Activated B cell treated with CpG ODN at 0.5 μM for 24 hours (primary cell): ENCODE measurements at regions not wholly inside any gene's neighbourhood (a gene's known extent, or its start where the extent isn't known, plus 50 kb on each side); places are given as distances from the start of the nearest gene placed in this dataset.
"Not testable (repeated sequence)": the region's sequence is repeated elsewhere in the genome, so short reads cannot be mapped to it uniquely, and the experiment has no call there.

Source experiments
- ATAC-seq: fragments of 200-7000 bp; cut with Tn5 transposase; one replicate; pipeline ENCODE4 v1.10.0; 2021; ENCODE audit warnings: low read depth, mild to moderate bottlenecking, moderate library complexity
- CTCF ChIA-PET: fragments of 350-600 bp; sonication (Branson Sonifier 250); formaldehyde crosslinking; loops from one replicate; lab custom pipeline; 2021; ENCODE audit warnings: antibody characterized with exemption; lab: Charles Lee
- POLR2A ChIA-PET: fragments of 350-600 bp; sonication (Branson Sonifier 250); formaldehyde crosslinking; loops from one replicate; lab custom pipeline; 2021; ENCODE audit warnings: antibody characterized with exemption; lab: Charles Lee
- DNase-seq: peaks from one replicate; pipeline ENCODE4 v3.0.0; 2022
- H3K27ac Mint-ChIP-seq: one replicate; pipeline ENCODE4 v1.8.0; 2020; ENCODE audit warnings: mixed read lengths
- H3K27me3 Mint-ChIP-seq: one replicate; pipeline ENCODE4 v1.8.0; 2021; ENCODE audit warnings: mixed read lengths
- H3K36me3 Mint-ChIP-seq: one replicate; pipeline ENCODE4 v1.8.0; 2021; ENCODE audit warnings: low read depth, mixed read lengths
- H3K4me1 Mint-ChIP-seq: one replicate; pipeline ENCODE4 v1.8.0; 2021; ENCODE audit warnings: mixed read lengths
- H3K4me3 Mint-ChIP-seq: one replicate; pipeline ENCODE4 v1.8.0; 2020; ENCODE audit warnings: mild to moderate bottlenecking, mixed read lengths
- H3K9me3 Mint-ChIP-seq: one replicate; pipeline ENCODE4 v1.8.0; 2020; ENCODE audit warnings: mixed read lengths
- intact Hi-C: fragments of 100-400 bp; cut with micrococcal nuclease; formaldehyde crosslinking; loops from one replicate; pipeline ENCODE4 v1.15.1; 2024
- TF ChIP-seq, protein P1 (sequence below): fragments of 200-600 bp; IDR thresholded peaks from one replicate; pipeline ENCODE4 v1.8.0; 2022; ENCODE audit warnings: antibody characterized with exemption, mild to moderate bottlenecking

DNA sequence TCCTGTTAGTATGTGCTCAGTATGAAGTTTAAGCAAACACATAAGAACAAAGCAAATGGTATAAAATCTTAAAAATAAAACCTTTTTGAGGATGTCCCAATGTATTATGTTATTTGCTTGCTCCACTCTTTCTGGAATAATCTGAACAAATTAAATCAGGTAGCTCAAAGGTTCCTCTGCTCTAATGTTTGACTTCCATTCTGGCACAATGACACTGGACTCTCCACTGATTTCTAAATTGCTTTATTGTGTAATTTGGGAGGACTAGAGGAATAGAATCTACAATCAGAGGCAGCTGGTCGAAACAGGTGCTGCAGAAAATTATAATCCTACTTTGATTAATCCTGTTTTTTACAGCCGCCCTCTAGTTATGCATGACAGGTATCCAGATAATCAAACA is 523.7 kb upstream of the FOXG1 start:
- DNase-seq = no peak
- H3K27me3 Mint-ChIP-seq = no peaks in the 10 kb centered on the region

DNA sequence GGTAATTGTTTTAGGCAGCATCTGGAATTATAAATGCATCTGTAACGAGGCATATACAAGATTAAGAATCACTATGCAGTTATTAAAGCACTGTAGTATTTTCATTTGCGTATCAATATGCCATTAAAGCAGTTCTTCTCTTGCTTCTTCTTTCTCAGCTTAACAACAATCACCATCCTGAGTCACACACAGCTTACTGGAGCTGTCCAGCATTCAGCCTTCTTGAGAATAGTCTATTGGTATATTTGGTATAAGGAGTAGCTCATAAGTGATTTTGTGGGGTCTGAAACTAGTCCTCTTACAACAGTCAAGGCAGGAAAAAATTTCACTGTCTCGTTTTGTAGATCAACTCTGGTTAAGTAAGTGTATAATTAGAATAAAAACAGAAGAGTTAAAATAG is 523.0 kb upstream of the FOXG1 start:
- H3K36me3 Mint-ChIP-seq = no peaks in the 10 kb centered on the region
- H3K27ac Mint-ChIP-seq = no peak overlapping the region
- CTCF ChIA-PET = no interaction called here
- H3K27me3 Mint-ChIP-seq = no peaks in the 10 kb centered on the region
- POLR2A ChIA-PET = no interaction called here
- H3K4me3 Mint-ChIP-seq = no peak overlapping the region
- H3K9me3 Mint-ChIP-seq = peaks cover 8% of the 10 kb centered on the region
- H3K4me1 Mint-ChIP-seq = no peaks in the 10 kb centered on the region
- ATAC-seq (no peak), DNase-seq (no peak)
- TF ChIP-seq, protein P1, sequence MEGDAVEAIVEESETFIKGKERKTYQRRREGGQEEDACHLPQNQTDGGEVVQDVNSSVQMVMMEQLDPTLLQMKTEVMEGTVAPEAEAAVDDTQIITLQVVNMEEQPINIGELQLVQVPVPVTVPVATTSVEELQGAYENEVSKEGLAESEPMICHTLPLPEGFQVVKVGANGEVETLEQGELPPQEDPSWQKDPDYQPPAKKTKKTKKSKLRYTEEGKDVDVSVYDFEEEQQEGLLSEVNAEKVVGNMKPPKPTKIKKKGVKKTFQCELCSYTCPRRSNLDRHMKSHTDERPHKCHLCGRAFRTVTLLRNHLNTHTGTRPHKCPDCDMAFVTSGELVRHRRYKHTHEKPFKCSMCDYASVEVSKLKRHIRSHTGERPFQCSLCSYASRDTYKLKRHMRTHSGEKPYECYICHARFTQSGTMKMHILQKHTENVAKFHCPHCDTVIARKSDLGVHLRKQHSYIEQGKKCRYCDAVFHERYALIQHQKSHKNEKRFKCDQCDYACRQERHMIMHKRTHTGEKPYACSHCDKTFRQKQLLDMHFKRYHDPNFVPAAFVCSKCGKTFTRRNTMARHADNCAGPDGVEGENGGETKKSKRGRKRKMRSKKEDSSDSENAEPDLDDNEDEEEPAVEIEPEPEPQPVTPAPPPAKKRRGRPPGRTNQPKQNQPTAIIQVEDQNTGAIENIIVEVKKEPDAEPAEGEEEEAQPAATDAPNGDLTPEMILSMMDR = no peak
- intact Hi-C loops = no loop called here

More for the DNA sequence above, 523.7 kb upstream of the FOXG1 start:
- intact Hi-C loops = no loop called here
- Mint-ChIP-seq H3K36me3 (no peaks in the 10 kb centered on the region), H3K9me3 (peaks cover 12% of the 10 kb centered on the region), H3K27ac (no peak overlapping the region), H3K4me1 (no peaks in the 10 kb centered on the region), H3K4me3 (no peak overlapping the region)
- ATAC-seq = no peak
- TF ChIP-seq, protein P1 = no peak
- ChIA-PET POLR2A (no interaction called here), CTCF (no interaction called here)

DNA sequence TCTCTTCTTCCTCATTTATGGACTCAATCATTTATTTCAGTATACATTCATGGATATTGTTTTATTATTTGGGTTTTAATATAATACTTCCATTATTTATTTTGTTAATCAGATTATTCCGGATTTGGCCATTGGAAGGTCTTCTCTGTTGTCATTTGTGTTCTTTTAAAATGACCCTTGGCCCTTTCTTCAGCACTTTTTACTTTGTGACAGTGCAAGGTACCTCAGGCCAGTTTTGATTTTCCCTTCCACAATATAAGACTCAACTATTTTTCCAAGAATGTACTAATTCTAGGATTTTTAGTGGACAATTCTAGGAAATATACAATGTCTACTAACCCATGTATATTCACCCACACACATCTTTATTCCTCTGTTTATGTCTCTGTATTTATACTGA is 521.4 kb upstream of the FOXG1 start:
- ChIA-PET CTCF (no interaction called here), POLR2A (no interaction called here)
- H3K36me3 Mint-ChIP-seq = no peaks in the 10 kb centered on the region
- no peak overlapping the region for H3K27ac Mint-ChIP-seq
- no peak overlapping the region for H3K4me3 Mint-ChIP-seq
- no peaks in the 10 kb centered on the region for H3K4me1 Mint-ChIP-seq
- intact Hi-C loops = no loop called here
- H3K9me3 Mint-ChIP-seq = peaks cover 4% of the 10 kb centered on the region
- TF ChIP-seq, protein P1 = no peak
- H3K27me3 Mint-ChIP-seq = no peaks in the 10 kb centered on the region
- ATAC-seq = no peak
- no peak for DNase-seq

DNA sequence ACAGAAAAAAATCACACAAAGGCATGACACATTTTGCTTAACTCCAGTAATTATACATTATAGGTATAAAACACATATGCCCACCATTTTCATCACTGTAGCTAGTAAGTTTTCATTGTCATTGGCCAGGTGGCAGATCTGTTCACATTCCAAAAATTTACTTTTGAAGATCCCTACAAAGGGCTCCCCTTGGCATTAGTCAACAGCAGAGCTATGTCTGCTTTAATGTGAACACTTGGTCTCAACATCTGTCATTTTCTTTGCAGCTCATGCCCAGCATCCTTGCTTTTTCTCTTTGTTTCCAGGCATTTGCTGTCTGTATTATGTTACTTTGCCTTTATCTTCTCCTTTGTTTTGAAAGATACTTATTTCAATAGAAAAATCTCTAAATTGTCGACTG is 519.1 kb upstream of the FOXG1 start:
- DNase-seq (no peak), ATAC-seq (no peak)
- intact Hi-C loops = no loop called here
- H3K4me1 Mint-ChIP-seq = no peaks in the 10 kb centered on the region
- no peak overlapping the region for H3K27ac Mint-ChIP-seq
- peaks cover 4% of the 10 kb centered on the region for H3K9me3 Mint-ChIP-seq
- TF ChIP-seq, protein P1 = no peak
- H3K27me3 Mint-ChIP-seq = no peaks in the 10 kb centered on the region
- no peaks in the 10 kb centered on the region for H3K36me3 Mint-ChIP-seq
- H3K4me3 Mint-ChIP-seq = no peak overlapping the region
- POLR2A ChIA-PET = no interaction called here
- CTCF ChIA-PET = no interaction called here

DNA sequence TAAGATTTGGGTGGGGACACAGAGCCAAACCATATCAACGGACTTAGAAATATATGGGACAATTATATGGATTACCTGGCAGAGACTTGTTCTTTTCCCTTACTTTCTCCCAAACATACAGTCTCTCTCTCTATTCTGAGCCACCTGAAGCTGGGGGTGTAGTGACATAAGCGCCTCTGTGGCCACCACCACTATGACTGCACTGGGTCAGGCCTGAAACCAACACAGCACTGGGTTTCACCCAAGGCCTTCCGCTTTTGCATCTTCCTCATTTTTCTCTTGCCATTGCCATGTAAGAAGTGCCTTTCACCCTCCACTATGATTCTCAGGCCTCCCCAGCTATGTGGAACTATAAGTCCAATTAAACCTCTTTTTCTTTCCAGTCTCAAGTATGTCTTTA is 514.5 kb upstream of the FOXG1 start:
- intact Hi-C loops, H3K27me3 Mint-ChIP-seq, CTCF ChIA-PET, H3K4me1 Mint-ChIP-seq, H3K4me3 Mint-ChIP-seq, H3K27ac Mint-ChIP-seq, H3K9me3 Mint-ChIP-seq, POLR2A ChIA-PET, H3K36me3 Mint-ChIP-seq, DNase-seq, ATAC-seq: not testable (repeated sequence)

DNA sequence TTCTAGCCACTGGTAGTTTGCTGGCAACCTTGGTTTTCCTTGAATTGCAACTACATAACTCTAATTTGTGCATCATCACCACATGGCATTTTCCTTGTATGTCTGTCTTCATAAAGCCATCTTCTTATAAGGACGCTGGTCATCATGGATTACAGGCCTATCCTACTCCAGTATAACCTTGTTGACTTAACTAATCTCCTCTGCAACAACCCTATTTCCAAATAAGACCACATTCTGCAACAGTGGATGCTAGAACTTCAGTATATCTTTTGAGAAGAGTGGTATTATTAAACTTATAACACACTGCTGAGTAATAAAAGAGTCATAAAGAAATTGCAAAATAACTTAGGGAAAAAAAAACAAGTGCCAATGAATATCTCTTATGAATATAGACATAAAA is 511.8 kb upstream of the FOXG1 start:
- no peak overlapping the region for H3K4me3 Mint-ChIP-seq
- ATAC-seq (no peak), DNase-seq (no peak)
- H3K27me3 Mint-ChIP-seq = no peaks in the 10 kb centered on the region
- ChIA-PET POLR2A (no interaction called here), CTCF (no interaction called here)
- TF ChIP-seq, protein P1 = no peak
- H3K36me3 Mint-ChIP-seq = no peaks in the 10 kb centered on the region
- peaks cover 2% of the 10 kb centered on the region for H3K9me3 Mint-ChIP-seq
- no peak overlapping the region for H3K27ac Mint-ChIP-seq
- intact Hi-C loops = no loop called here
- no peaks in the 10 kb centered on the region for H3K4me1 Mint-ChIP-seq
